Left kidney (tissue), 1 donor: ENCODE measurements at regions not wholly inside any gene's neighbourhood (a gene's known extent, or its start where the extent isn't known, plus 50 kb on each side); places are given as distances from the start of the nearest gene placed in this dataset.

Experiments used
- DNase-seq: peaks from one replicate; pipeline ENCODE4 v3.0.0-alpha.2; 2013

- DNase-seq = no peak
Observed at GRCh38 chrX:110852180-110852579, 56.6 kb upstream of the CHRDL1 start.

GRCh38 chrX:110851780-110852179 lies 56.2 kb upstream of the CHRDL1 start:
- DNase-seq = no peak

GRCh38 chrX:110847334-110847733 lies 51.7 kb upstream of the CHRDL1 start:
- DNase-seq = peak; percentile 81

- DNase-seq = no peak
Observed at GRCh38 chrX:110846071-110846470, 50.5 kb upstream of the CHRDL1 start.
